SK-N-SH (cell line): ENCODE measurements at regions not wholly inside any gene's neighbourhood (a gene's known extent, or its start where the extent isn't known, plus 50 kb on each side); places are given as distances from the start of the nearest gene placed in this dataset.

Experiments used
- CTCF ChIA-PET: fragments of 300-600, 350-600 bp; formaldehyde crosslinking; extraction: SDS; loops from one replicate; lab custom pipeline; 2021; lab: Yijun Ruan, JAX
- POLR2A ChIA-PET: fragments of 350-600 bp; sonication (Branson Sonifier 250); formaldehyde crosslinking; extraction: SDS; loops from one replicate; lab custom pipeline; 2020; ENCODE audit warnings: antibody characterized with exemption, inconsistent platforms; lab: Yijun Ruan, JAX
- DNase-seq: peaks from one replicate; pipeline ENCODE4 v3.0.0; 2012
- H2AFZ ChIP-seq: fragments of 200-600 bp; sonication (generic); 2 replicates; pipeline ENCODE4 v1.8.1; 2016; ENCODE audit warnings: antibody characterized with exemption, mild to moderate bottlenecking, low read depth
- H3F3A ChIP-seq: fragments of 200-600 bp; sonication (generic); replicated peaks from 2 replicates; pipeline ENCODE3; 2016; ENCODE audit warnings: antibody characterized with exemption, mild to moderate bottlenecking; ENCODE audit not compliant: insufficient read depth
- H3K27ac ChIP-seq, 2 experiments: fragments of 200-500 bp in 1 of 2; fragments of 200-600 bp in 1 of 2; sonication (Bioruptor generic) in 1 of 2; sonication (generic), shearing (Covaris generic) in 1 of 2; 2 replicates each; pipeline versions ENCODE4 v1.5.1 to v1.6.1; 2014 to 2016; ENCODE audit warnings: low read depth in 2 of 2, inconsistent platforms in 1 of 2, low read length in 1 of 2, mild to moderate bottlenecking in 1 of 2, mixed read lengths in 1 of 2
- H3K27me3 ChIP-seq: fragments of 200-600 bp; sonication (generic), shearing (Covaris generic); 2 replicates; pipeline ENCODE4 v1.6.1; 2016; ENCODE audit warnings: mixed run types; ENCODE audit not compliant: insufficient read depth
- H3K36me3 ChIP-seq, 2 experiments: fragments of 200-500 bp in 1 of 2; fragments of 200-600 bp in 1 of 2; sonication (Bioruptor generic) in 1 of 2; sonication (generic) in 1 of 2; replicated peaks in 1 of 2; 2 replicates each; pipeline versions ENCODE3 to v1.5.1; 2014 to 2016; ENCODE audit warnings: low read length in 1 of 2, mild to moderate bottlenecking in 1 of 2; ENCODE audit not compliant: insufficient read depth in 2 of 2, control insufficient read depth in 1 of 2
- H3K4me1 ChIP-seq, 2 experiments: fragments of 200-500 bp in 1 of 2; fragments of 200-600 bp in 1 of 2; sonication (Bioruptor generic) in 1 of 2; sonication (generic), shearing (Covaris generic) in 1 of 2; 2 replicates each; pipeline versions ENCODE4 v1.5.1 to v1.6.1; 2014 to 2016; ENCODE audit warnings: low read depth in 1 of 2, low read length in 1 of 2, mixed run types in 1 of 2; ENCODE audit not compliant: insufficient read depth in 2 of 2, control insufficient read depth in 1 of 2
- H3K4me2 ChIP-seq: fragments of 200-600 bp; sonication (generic), shearing (Covaris generic); 2 replicates; pipeline ENCODE4 v1.6.1; 2017; ENCODE audit warnings: mixed run types
- H3K4me3 ChIP-seq, 2 experiments: fragments of 200-500 bp in 1 of 2; fragments of 200-600 bp in 1 of 2; sonication (Bioruptor generic) in 1 of 2; sonication (generic), shearing (Covaris generic) in 1 of 2; 2 replicates each; pipeline versions ENCODE4 v1.5.1 to v1.8.1; 2014 to 2016; ENCODE audit warnings: low read depth in 2 of 2, inconsistent platforms in 1 of 2, low read length in 1 of 2, mild to moderate bottlenecking in 1 of 2, mixed read lengths in 1 of 2, moderate library complexity in 1 of 2
- H3K79me2 ChIP-seq: fragments of 200-600 bp; sonication (generic); 2 replicates; pipeline ENCODE4 v1.8.1; 2017; ENCODE audit warnings: mild to moderate bottlenecking; ENCODE audit not compliant: insufficient read depth
- H3K9ac ChIP-seq: fragments of 200-600 bp; sonication (generic); 2 replicates; pipeline ENCODE4 v1.6.1; 2017; ENCODE audit warnings: mixed run types
- H3K9me2 ChIP-seq: fragments of 200-600 bp; sonication (generic); 2 replicates; pipeline ENCODE4 v1.6.1; 2017; ENCODE audit warnings: mixed run types
- H3K9me3 ChIP-seq: fragments of 200-600 bp; sonication (generic); 2 replicates; pipeline ENCODE4 v1.6.1; 2017; ENCODE audit warnings: mixed run types, mild to moderate bottlenecking, moderate library complexity
- H4K20me1 ChIP-seq: fragments of 200-600 bp; sonication (generic); 2 replicates; pipeline ENCODE4 v1.6.1; 2017; ENCODE audit warnings: mild to moderate bottlenecking, mixed run types; ENCODE audit not compliant: insufficient read depth
- EP300 ChIP-seq, 2 experiments: IDR thresholded peaks; 2 replicates each; pipeline versions ENCODE4 v1.4.0 to v1.6.1; 2012; ENCODE audit warnings: borderline replicate concordance in 1 of 2, low read depth in 1 of 2, low read length in 1 of 2
- EZH2phosphoT487 ChIP-seq: fragments of 200-600 bp; sonication (generic); IDR thresholded peaks from 2 replicates; pipeline ENCODE4 v1.6.1; 2017; ENCODE audit warnings: low read depth, mixed run types, mild to moderate bottlenecking, antibody characterized with exemption, moderate library complexity, borderline replicate concordance
- FOSL2 ChIP-seq: IDR thresholded peaks from 2 replicates; pipeline ENCODE4 v1.4.0; 2012; ENCODE audit warnings: low read depth, mild to moderate bottlenecking, moderate library complexity, borderline replicate concordance
- FOXJ3 ChIP-seq: sonication (generic); formaldehyde crosslinking; IDR thresholded peaks from 2 replicates; pipeline ENCODE4 v1.5.1; 2020; ENCODE audit warnings: mild to moderate bottlenecking, missing genetic modification reagents
- FOXM1 ChIP-seq: IDR thresholded peaks from 2 replicates; pipeline ENCODE4 v1.4.0; 2012; ENCODE audit warnings: low read depth, mild to moderate bottlenecking
- GATA2 ChIP-seq: sonication (generic); formaldehyde crosslinking; IDR thresholded peaks from 2 replicates; pipeline ENCODE4 v1.5.0; 2020; ENCODE audit warnings: mild to moderate bottlenecking, missing genetic modification reagents
- MEF2A ChIP-seq: IDR thresholded peaks from 2 replicates; pipeline ENCODE4 v1.4.0; 2012; ENCODE audit warnings: low read depth, borderline replicate concordance
- MXI1 ChIP-seq: IDR thresholded peaks from 2 replicates; pipeline ENCODE4 v1.6.1; 2012; ENCODE audit warnings: mild to moderate bottlenecking, low read depth, low read length, improper control_type of control experiment
- NFIC ChIP-seq: IDR thresholded peaks from 2 replicates; pipeline ENCODE4 v1.4.0; 2012; ENCODE audit warnings: borderline replicate concordance
- NRF1 ChIP-seq: IDR thresholded peaks from 2 replicates; pipeline ENCODE4 v1.6.1; 2012; ENCODE audit warnings: low read depth, mild to moderate bottlenecking, low read length
- RFX5 ChIP-seq: IDR thresholded peaks from 2 replicates; pipeline ENCODE4 v1.6.1; 2012; ENCODE audit warnings: mild to moderate bottlenecking, improper control_type of control experiment, low read length
- SMC3 ChIP-seq: IDR thresholded peaks from 2 replicates; pipeline ENCODE4 v1.6.1; 2012; ENCODE audit warnings: low read depth, low read length, improper control_type of control experiment
- TAF1 ChIP-seq: IDR thresholded peaks from 2 replicates; pipeline ENCODE4 v1.6.1; 2012; ENCODE audit warnings: low read depth, mild to moderate bottlenecking, low read length, moderate library complexity, borderline replicate concordance
- WGBS: methylation state at CpG from one replicate; pipeline ENCODE4 v1.1.6; 2017; ENCODE audit warnings: low lambda C conversion rate; 5-methylcytosine and 5-hydroxymethylcytosine counted together
- TF ChIP-seq, protein P1 (sequence below): IDR thresholded peaks from 2 replicates; pipeline ENCODE4 v1.4.0; 2012; ENCODE audit warnings: low read depth, borderline replicate concordance
- TF ChIP-seq, protein P2 (sequence below): IDR thresholded peaks from 2 replicates; pipeline ENCODE4 v1.4.0; 2012; ENCODE audit warnings: low read depth

- ChIA-PET CTCF (interaction anchor here (1.2 kb wide), 1 partner anchor 158 kb away, joined by 5 read pairs; no protein-coding TSS in a partner anchor), POLR2A (no interaction called here)
- no peaks in the 10 kb centered on the region for H4K20me1 ChIP-seq
- H3K79me2 ChIP-seq, result no peaks in the 10 kb centered on the region
- H3K27me3 ChIP-seq, result no peaks in the 10 kb centered on the region
- H3K9me3 ChIP-seq, result no peaks in the 10 kb centered on the region
- no peak for TF ChIP-seq EZH2phosphoT487
- H3F3A ChIP-seq, result peaks cover 2% of the 10 kb centered on the region
- H3K4me1 ChIP-seq, result no peaks in the 10 kb centered on the region
- no peak overlapping the region for H3K9ac ChIP-seq
- 48% methylated on average over 3 of the region's 3 CpGs for WGBS
- no peaks in the 10 kb centered on the region for H3K9me2 ChIP-seq
- no peak overlapping the region for H3K27ac ChIP-seq
- no peak for DNase-seq
- H3K36me3 ChIP-seq, result no peaks in the 10 kb centered on the region
- no peak overlapping the region for H2AFZ ChIP-seq
- H3K4me3 ChIP-seq, result no peak overlapping the region
- no peak overlapping the region for H3K4me2 ChIP-seq
These were observed 109.9 kb upstream of the DAB2 start for GRCh38 chr5:39534690-39535089.

- H3K36me3 ChIP-seq, result no peaks in the 10 kb centered on the region
- no peaks in the 10 kb centered on the region for H3K79me2 ChIP-seq
- no peak overlapping the region for H3K27ac ChIP-seq
- no peak overlapping the region for H2AFZ ChIP-seq
- no peak overlapping the region for H3K4me2 ChIP-seq
- WGBS, result 20% methylated on average over 3 of the region's 3 CpGs
- peaks cover 2% of the 10 kb centered on the region for H3F3A ChIP-seq
- H3K4me3 ChIP-seq, result no peak overlapping the region
- no peaks in the 10 kb centered on the region for H3K4me1 ChIP-seq
- no peak for DNase-seq
- no peak overlapping the region for H3K9ac ChIP-seq
- H3K27me3 ChIP-seq, result no peaks in the 10 kb centered on the region
- H4K20me1 ChIP-seq, result no peaks in the 10 kb centered on the region
- TF ChIP-seq NRF1 (no peak), TAF1 (no peak)
- H3K9me2 ChIP-seq, result no peaks in the 10 kb centered on the region
- POLR2A ChIA-PET, result no interaction called here
- H3K9me3 ChIP-seq, result no peaks in the 10 kb centered on the region
- CTCF ChIA-PET, result interaction anchor here (1.2 kb wide), 1 partner anchor 158 kb away, joined by 5 read pairs; no protein-coding TSS in a partner anchor
These were observed 109.0 kb upstream of the DAB2 start for GRCh38 chr5:39533749-39534148.

DNA sequence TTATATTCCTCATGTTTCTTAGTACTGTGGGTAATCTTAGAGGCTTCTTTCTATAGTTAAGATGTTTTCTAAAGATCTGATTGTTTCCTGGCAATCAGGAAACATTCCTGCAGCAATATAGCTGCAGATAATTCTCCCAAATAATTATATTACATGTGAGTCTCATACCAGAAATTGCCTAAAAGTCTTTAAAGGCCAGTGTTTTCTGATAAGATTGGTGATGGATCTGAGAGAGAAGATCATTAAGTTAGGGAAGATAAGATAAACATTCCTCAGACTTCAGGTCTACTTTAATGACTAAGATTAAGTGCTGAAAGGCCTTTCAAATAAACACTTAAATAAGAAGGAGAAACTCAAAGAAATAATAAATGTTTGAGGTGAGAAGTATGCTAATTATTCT, 107.7 kb upstream of the DAB2 start:
- H3K27ac ChIP-seq, result no peak overlapping the region
- H3K9me2 ChIP-seq, result no peaks in the 10 kb centered on the region
- TF ChIP-seq EP300 (IDR thresholded peaks at IDR 0.05; ENCODE audit: borderline replicate concordance in 1 of 2, low read depth in 1 of 2, low read length in 1 of 2), result no peak
- no peak for TF ChIP-seq EZH2phosphoT487
- TF ChIP-seq FOSL2, result no peak
- no peak for TF ChIP-seq GATA2 (CRISPR knock-in tag)
- TF ChIP-seq FOXM1, result no peak
- TF ChIP-seq MEF2A, result no peak
- TF ChIP-seq, protein P1, sequence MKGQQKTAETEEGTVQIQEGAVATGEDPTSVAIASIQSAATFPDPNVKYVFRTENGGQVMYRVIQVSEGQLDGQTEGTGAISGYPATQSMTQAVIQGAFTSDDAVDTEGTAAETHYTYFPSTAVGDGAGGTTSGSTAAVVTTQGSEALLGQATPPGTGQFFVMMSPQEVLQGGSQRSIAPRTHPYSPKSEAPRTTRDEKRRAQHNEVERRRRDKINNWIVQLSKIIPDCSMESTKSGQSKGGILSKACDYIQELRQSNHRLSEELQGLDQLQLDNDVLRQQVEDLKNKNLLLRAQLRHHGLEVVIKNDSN, result no peak
- TF ChIP-seq, protein P2, sequence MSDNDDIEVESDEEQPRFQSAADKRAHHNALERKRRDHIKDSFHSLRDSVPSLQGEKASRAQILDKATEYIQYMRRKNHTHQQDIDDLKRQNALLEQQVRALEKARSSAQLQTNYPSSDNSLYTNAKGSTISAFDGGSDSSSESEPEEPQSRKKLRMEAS, result no peak
- no peak for TF ChIP-seq FOXJ3 (CRISPR knock-in tag)
- no peak for TF ChIP-seq RFX5
- no peak for TF ChIP-seq MXI1
- TF ChIP-seq SMC3, result no peak
- no peak for TF ChIP-seq NFIC
- TF ChIP-seq, all 33 proteins: peak for 0
- Histone ChIP-seq H3K27me3 (no peaks in the 10 kb centered on the region), H3K36me3 (no peaks in the 10 kb centered on the region), H3K4me1 (peaks cover 0 to 1% of the 10 kb centered on the region in 2 experiments; a peak in 1 of 4 replicates), H4K20me1 (no peaks in the 10 kb centered on the region), H3K9me3 (no peaks in the 10 kb centered on the region), H3K4me2 (no peak overlapping the region), H2AFZ (no peak overlapping the region), H3K79me2 (no peaks in the 10 kb centered on the region), H3F3A (peaks cover 2% of the 10 kb centered on the region), H3K9ac (no peak overlapping the region), H3K4me3 (no peak overlapping the region)
- ChIA-PET CTCF (no interaction called here), POLR2A (no interaction called here)
- no peak for DNase-seq
